ENCODE measurements at regions not wholly inside any gene's neighbourhood (a gene's known extent, or its start where the extent isn't known, plus 50 kb on each side); places are given as distances from the start of the nearest gene placed in this dataset.

DNA sequence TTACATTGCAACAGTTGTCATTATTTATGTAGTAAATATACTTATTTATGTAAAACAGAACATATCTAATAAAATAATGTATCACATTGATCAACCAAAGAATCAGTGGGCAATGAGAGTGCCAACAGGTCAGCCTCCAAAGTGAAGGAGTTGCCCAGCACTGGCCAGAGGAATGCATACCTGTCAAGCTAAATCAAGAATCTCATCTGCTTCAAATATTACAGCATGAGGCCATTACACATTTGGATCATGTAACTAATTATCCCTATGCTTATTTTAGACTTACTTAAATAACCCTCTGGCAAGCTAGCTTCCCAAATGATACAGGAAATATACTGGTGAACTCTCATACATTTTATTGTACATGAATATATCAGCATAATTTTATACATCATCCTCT is 1211.7 kb upstream of the ACVR2A start:
- no peak for DNase-seq

GRCh38 chr2:146632707-146633106 is 1212.1 kb upstream of the ACVR2A start:
- DNase-seq: no peak

DNA sequence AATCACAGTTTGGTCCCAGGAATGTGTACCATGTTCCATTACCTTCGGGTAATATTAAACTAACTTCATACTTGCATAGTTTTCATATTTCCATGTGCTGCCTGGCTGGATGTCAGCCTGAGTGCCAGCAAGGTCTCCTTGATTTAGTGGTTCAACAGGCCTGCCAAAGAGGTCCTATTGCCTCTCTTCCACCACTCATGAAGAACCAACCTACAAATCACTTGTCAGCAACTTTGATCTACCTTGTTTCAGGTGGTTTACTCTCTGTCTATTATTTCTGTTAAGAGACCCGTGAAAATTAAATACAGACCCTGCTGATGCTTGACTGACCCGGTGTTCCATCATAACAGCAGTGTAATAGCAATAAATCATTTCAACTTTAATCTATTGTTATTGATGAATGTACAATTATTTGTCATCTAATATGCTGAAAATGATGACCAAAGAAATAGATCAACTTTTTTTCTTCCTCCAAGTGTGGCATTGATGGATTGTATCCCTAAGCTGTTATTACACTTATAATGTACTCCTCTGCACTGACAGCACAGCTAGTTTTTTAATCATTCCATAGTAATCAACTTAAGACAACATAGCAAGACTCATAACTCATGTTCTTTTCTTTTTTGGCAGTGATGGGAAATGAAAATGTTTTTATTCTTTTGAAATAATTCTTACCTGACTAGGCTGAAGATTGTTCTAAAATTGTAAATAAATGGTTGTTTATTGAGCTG is 1220.2 kb upstream of the ACVR2A start:
- DNase-seq: no peak

GRCh38 chr2:146623771-146624170 is 1221.1 kb upstream of the ACVR2A start:
- no peak for DNase-seq

DNA sequence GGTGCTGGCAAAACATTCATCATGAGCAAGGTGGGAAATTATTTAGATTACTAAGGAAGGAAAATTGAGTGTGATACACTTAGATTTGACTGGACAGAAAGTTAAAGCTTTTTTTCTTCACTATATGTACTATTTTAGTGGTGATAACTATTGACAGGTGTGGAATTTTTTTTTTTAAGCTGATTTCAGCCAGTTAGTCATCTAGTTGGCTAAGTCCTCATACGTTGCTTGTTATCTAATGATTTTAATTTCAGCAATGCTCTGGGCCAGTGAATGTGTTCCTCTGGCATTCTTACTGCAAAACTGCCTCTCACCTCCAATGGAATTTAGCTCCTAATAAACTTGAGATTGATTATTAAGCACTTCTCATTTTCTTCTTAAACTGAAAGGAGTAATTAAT is 1223.2 kb upstream of the ACVR2A start:
- no peak for DNase-seq

DNA sequence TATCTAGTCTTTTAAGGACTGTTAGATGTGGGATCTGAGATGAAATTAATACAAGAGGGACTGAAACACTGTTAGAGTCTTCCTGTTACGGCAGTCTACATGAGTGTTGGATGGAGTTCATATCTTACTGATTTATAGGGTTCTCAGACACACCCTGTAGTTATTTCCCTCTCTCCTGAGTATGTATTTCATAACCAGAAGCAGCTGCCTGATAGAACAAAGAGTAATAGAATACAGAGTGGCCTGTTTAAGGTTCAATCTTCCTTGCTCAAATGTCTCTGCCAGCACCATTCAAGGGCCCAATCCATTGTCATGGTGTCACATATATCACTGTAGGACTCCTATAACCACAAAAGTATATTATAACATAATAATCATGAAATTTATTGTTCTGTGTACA is 1229.1 kb upstream of the ACVR2A start:
- DNase-seq: no peak

GRCh38 chr2:146608490-146608889 is 1236.3 kb upstream of the ACVR2A start:
- no peak for DNase-seq

GRCh38 chr2:146604521-146604920 is 1240.3 kb upstream of the ACVR2A start:
- DNase-seq: no peak

DNA sequence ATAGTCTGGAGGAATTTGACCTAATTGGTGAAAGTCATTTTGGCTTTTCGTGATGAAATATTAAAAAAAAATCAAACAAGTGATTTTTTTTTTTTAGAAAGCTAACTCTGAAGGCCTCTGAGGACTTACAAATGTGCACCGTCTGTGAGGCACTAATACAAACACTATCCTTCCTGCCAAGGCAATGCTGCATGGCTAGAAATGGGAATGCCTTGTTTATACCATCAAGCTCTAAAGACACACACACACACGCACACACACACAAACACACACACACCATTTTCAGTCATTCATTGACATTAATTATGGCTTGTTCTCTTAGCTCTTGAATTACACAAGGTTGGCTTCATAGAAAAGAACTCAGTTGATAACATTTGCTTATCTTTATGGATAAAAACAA is 1242.0 kb upstream of the ACVR2A start:
- no peak for DNase-seq

DNA sequence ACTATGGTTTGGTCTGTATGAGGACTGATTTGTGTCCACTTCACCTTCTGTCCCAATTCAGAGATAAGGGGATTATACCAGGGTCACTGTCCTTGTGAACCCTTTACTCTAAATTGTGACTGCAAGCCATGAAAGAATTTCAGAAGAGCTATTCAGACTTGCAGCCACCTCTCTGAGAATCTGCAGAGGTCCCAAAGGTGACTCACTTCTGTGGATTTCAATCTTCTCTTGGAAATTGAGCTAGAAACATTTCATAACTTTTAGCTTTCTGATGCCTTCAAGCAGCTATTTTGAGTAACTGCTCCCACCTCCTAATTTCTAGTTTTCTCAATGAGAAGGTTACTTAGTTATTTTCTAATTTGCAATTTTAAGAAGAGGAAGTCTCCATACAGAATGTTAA is 1242.4 kb upstream of the ACVR2A start:
- DNase-seq: no peak

- no peak for DNase-seq
Measured at GRCh38 chr2:146598791-146599190, 1246.0 kb upstream of the ACVR2A start.

DNA sequence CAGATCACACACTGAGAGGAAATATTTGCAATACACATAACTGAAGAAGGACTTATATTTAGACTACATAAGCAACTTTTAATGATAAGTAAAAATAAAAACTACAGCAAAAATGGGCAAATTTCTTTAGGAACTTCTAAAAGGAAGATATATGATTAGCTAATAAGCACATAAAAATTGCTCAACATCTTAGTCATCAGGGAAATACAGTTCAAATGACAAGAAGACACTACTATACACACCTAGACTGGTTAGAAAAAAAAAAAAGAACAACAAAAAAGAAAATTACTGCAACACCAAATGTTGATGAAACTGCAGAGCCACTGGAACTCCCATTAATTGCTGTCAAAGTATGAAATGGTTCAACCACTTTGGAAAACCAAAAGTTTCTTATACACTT is 1247.5 kb upstream of the ACVR2A start:
- DNase-seq: no peak

GRCh38 chr2:146591908-146592307 is 1252.9 kb upstream of the ACVR2A start:
- no peak for DNase-seq

DNA sequence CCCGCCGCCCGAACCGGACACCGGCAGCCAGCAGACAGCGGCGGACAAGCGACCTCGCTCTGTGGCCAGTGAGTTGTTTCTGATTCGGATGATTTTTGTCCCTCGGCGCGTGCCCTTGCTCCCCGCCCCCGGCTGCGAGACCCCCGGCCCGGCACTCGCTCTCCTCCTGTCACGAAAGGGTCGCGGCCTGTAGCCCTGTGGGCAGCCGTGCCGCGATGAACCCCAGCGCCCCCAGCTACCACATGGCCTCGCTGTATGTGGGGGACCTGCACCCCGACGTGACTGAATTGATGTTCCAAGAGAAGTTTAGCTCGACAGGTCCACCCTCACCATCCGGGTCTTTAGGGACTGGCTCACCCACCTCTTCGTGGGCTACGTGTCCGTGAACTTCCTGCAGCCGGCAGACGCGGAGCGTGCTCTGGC is 1257.5 kb upstream of the ACVR2A start:
- DNase-seq: no peak

DNA sequence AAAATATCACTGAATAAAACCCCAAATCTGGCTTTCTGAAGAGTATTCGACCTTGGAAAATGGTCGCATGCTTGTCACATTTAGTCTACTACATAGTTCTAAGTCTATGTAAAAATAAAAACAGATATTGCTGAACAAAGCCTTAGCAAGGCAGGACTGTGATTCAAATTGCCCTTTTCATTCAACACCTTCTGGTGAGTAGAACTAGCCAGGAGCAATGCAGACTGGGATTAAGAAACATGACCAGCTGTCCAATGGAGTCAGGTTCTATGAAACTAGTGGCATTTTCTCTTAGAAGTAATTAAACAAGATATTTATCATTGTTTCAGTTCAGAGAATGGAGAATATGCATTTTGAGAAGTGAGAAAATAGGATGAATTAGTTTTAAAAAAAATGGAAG is 1260.5 kb upstream of the ACVR2A start:
- DNase-seq: no peak

DNA sequence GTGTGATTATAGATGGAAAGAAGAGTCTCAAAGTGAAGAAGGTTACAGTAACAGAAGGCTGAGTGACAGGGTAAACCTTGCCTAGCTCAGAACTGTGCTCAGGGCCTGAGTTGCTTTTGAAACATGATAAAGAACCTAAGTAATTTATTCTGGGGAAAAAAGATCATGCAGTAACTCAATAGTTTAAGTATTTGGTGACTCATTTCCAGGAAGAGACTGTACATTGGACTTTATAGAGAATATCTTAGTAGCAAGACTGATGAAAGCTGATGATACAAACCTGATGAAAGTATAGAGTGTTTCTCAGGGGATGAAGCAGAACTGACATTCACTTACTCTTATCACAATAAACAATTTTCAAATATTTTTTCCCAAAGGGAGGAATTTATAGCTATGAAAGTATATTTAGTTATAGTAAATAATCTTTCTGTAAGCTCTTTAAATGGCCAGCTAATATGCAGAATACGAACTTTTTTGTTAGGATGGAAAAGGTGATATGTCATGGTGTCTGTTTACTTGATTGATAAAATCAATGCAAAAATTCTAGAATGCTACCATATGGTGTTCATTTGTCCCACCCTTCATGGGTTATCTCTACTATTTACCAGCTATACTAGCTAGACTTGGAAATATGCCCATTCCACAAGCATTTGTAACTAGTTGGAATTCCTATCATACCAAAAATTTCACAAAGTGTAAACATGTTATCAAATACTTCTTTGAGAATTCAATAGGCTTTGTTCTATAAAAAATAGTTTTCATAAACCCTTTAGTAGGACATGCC is 1265.5 kb upstream of the ACVR2A start:
- DNase-seq: no peak

DNA sequence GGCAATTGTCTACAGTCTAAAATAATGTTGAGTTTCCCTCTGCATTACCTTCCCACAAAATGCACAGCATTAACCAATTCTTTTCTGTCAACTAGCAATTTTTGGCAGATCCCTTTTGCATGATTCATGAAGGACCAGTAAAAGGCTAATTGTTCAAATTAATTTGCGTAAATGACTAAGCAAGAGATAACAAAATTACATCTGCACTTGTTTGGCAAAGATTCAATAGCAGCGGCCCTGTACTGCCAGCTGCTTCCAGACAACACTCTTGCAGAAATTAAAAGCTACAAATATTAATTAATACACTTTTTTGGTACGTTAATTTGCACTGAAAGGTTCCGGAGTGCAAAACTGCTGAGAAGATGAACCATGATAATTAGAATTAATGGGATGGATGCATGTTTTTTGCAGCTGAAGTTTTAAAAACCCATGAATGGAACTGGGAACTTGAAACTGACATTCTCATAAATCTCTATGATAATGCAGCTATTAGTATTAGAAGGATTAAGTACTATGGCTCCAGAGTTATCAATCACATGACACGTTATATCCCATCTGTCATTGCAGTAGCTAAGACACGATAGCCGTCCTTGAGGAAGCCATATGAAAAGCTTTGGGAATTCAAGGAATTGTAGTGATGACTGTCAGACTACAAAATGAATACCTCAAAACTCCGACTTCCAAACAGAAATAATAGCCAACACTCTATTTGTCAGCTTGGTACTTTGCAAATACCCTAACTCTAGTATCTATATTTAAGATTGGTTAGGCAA is 1268.3 kb upstream of the ACVR2A start:
- no peak for DNase-seq

DNA sequence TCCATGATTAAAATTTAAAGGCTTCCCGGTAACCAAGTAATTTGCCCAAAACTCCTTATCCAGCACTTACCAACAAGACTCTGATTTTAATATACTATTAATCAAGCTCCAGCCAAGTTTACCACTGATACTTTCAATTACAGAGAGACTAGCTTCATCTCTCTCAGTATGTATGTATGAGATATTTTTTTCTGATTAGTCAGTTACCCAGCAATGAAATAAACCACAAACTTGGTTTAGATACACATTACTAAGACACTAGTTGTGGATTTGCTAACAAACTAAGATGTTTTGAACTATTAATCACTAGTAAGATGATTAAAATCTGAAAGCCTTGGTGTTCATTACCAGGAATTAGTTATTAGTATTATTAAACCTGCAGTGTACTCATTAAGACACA is 1272.2 kb upstream of the ACVR2A start:
- no peak for DNase-seq

DNA sequence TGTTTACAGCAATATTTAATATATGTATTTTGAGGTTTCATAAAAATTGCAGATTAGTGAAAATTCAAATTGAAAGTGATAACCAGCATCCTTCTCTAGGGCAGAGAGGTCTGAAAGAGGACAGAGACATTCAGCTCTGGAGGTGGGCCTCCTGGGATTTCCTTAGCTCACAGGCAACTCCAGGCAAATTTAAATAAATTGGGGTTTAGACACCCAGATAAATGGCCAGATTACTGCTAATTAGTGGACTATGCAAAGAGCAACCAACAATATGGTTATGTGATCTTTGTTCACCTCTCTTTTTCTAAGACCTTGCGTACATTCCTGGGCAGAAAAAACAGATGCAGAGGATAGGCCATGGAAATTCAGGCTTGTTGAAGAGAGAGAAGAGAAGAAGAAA is 1282.8 kb upstream of the ACVR2A start:
- DNase-seq: no peak

GRCh38 chr2:146547236-146547635 is 1297.6 kb upstream of the ACVR2A start:
- DNase-seq: no peak

GRCh38 chr2:146544701-146545100 is 1300.1 kb upstream of the ACVR2A start:
- no peak for DNase-seq

GRCh38 chr2:146541896-146542295 is 1302.9 kb upstream of the ACVR2A start:
- DNase-seq: no peak

- no peak for DNase-seq
Measured at GRCh38 chr2:146540271-146540932, 1304.4 kb upstream of the ACVR2A start.

Measured in T-helper 2 cell (primary cell).